ENCODE measurements at regions not wholly inside any gene's neighbourhood (a gene's known extent, or its start where the extent isn't known, plus 50 kb on each side); places are given as distances from the start of the nearest gene placed in this dataset.

DNA sequence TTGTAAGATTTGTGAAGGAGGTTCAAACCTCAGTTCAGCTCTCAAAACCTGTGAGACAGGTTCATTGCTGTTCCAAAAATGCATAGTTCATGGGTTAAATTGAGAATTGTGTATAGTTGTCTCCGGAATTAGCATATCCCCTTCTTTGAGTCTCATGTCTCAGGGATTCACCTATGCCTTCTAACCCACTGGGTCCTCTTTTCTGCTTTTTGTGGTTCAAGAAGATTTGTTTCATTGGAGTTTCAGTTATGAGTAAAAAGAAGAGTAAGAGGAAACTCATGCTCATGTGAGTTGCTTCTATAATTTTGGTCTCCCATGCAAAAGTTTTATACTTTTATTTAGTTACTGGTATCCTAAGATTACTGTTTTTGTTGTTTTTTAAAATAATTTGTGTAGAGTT lies 1219.8 kb upstream of the ZEB2 start:
- Mint-ChIP-seq H3K27ac (no peak overlapping the region), H3K36me3 (ENCODE audit: low read depth) (no peaks in the 10 kb centered on the region), H3K9me3 (no peaks in the 10 kb centered on the region), H3K4me3 (no peak overlapping the region), H3K27me3 (ENCODE audit: low read depth) (no peaks in the 10 kb centered on the region), H3K4me1 (ENCODE audit: low read depth) (peaks cover 2% of the 10 kb centered on the region)

DNA sequence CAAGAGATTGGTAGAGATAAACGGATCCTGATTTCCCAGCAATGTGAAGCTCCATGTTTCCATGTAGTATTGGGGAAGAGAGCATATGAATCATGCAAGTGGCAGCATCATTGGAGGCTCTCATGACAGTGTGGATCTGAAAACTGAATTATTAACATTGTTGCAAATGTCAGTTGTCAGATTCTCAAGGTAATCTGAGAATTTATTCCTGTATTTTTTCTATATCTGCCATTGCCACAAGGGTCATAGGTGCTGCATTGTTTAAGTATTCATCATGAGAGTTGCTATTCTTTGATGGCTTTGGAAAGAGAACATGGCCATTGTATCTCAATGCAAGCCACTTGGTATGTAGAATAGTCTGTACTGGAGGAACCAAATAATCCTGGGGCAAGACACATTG lies 1217.0 kb upstream of the ZEB2 start:
- Mint-ChIP-seq H3K27me3 (ENCODE audit: low read depth) (no peaks in the 10 kb centered on the region), H3K36me3 (ENCODE audit: low read depth) (no peaks in the 10 kb centered on the region)

DNA sequence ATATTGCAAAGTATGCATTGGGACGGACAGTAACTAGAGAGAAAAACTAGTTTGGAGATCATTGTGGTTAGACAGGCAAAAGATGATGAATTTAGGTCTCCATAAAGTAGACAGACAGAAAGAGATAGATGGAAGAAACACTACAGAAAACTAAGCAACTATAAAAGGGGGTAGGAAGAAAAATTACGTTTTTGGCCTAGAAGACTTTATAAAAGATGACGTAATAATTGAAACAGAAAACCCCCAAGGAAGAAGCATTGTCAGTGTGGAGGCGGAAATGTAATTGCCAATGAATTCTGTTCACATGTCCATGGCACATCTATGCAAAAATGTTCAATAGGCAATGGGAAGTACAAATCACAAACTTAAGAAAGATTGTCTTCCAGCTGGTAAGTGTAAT lies 1211.5 kb upstream of the ZEB2 start:
- no peaks in the 10 kb centered on the region for H3K4me1 Mint-ChIP-seq (ENCODE audit: low read depth)
- no peaks in the 10 kb centered on the region for H3K36me3 Mint-ChIP-seq (ENCODE audit: low read depth)
- no peaks in the 10 kb centered on the region for H3K9me3 Mint-ChIP-seq
- no peak overlapping the region for H3K27ac Mint-ChIP-seq
- no peak overlapping the region for H3K4me3 Mint-ChIP-seq
- H3K27me3 Mint-ChIP-seq (ENCODE audit: low read depth) = no peaks in the 10 kb centered on the region

More for the DNA sequence above, 1217.0 kb upstream of the ZEB2 start:
- H3K9me3 Mint-ChIP-seq = no peaks in the 10 kb centered on the region
- H3K4me1 Mint-ChIP-seq (ENCODE audit: low read depth) = no peaks in the 10 kb centered on the region
- no peak overlapping the region for H3K27ac Mint-ChIP-seq
- H3K4me3 Mint-ChIP-seq = no peak overlapping the region

- no peaks in the 10 kb centered on the region for H3K36me3 Mint-ChIP-seq (ENCODE audit: low read depth)
- no peaks in the 10 kb centered on the region for H3K4me1 Mint-ChIP-seq (ENCODE audit: low read depth)
- no peak overlapping the region for H3K4me3 Mint-ChIP-seq
- no peaks in the 10 kb centered on the region for H3K9me3 Mint-ChIP-seq
- H3K27ac Mint-ChIP-seq = no peak overlapping the region
- H3K27me3 Mint-ChIP-seq (ENCODE audit: low read depth) = no peaks in the 10 kb centered on the region
These were observed 1210.3 kb upstream of the ZEB2 start for GRCh38 chr2:145729993-145730770.

DNA sequence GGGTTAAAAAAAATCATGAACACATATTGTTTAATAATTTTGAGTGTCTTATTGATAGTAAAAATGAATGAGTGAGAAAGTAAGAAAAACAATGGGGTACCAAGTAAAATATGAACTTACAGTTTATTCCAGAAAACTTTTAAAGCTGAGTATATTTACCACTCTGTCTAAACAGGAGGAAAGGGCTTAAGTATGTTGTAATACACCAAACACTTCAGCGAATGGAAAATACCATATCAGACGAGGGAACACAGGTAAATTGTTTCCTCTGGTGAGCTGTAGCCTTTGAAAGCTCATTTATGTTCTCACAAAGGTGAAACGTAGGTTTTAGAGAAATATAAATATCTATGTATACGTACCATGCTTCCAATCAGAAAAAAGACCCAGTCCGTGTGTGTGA lies 1209.6 kb upstream of the ZEB2 start:
- no peaks in the 10 kb centered on the region for H3K36me3 Mint-ChIP-seq (ENCODE audit: low read depth)
- no peak overlapping the region for H3K4me3 Mint-ChIP-seq
- no peaks in the 10 kb centered on the region for H3K4me1 Mint-ChIP-seq (ENCODE audit: low read depth)
- no peaks in the 10 kb centered on the region for H3K27me3 Mint-ChIP-seq (ENCODE audit: low read depth)
- no peaks in the 10 kb centered on the region for H3K9me3 Mint-ChIP-seq
- no peak overlapping the region for H3K27ac Mint-ChIP-seq

DNA sequence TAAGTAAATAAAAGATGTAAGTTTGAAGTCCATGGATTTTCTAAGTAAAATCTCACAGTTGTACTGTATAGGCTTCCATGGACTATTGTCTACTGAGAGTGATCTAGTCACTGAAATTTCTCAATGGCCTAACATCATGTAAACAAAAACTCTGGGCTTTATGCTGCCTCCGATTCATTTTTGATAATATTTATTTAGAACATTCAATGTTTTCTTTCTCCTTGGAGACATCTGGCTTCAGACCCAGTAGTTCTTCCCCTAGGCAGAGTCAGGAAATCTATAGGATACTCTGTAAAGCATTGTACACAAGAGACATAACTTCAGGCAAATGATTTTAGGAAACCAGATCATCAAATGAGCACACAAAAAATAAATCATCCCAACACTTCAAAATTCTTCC lies 1208.6 kb upstream of the ZEB2 start:
- Mint-ChIP-seq H3K4me3 (no peak overlapping the region), H3K27me3 (ENCODE audit: low read depth) (no peaks in the 10 kb centered on the region), H3K9me3 (no peaks in the 10 kb centered on the region), H3K36me3 (ENCODE audit: low read depth) (no peaks in the 10 kb centered on the region), H3K4me1 (ENCODE audit: low read depth) (no peaks in the 10 kb centered on the region), H3K27ac (no peak overlapping the region)

DNA sequence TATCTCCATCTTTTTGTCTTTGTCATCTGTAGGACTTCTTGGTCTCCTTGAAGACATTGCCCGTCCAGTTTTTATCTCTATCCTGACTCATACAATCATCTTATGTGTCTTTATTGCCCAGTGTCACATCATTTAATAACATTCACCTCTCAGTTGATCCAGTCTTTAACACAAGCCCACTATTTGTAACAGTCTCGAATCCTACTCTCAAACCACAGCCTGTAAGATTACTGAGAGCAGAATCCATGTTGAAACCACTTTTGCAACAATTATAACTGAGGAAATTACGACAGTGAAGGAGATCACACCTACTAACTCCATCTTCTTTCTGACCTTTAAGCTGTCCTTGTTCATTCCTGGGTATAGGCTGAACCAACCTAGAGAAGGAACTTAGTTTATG lies 1206.0 kb upstream of the ZEB2 start:
- Mint-ChIP-seq H3K9me3 (no peaks in the 10 kb centered on the region), H3K27ac (no peak overlapping the region), H3K27me3 (ENCODE audit: low read depth) (no peaks in the 10 kb centered on the region), H3K4me1 (ENCODE audit: low read depth) (no peaks in the 10 kb centered on the region), H3K36me3 (ENCODE audit: low read depth) (no peaks in the 10 kb centered on the region), H3K4me3 (no peak overlapping the region)

GRCh38 chr2:145724311-145724898 lies 1204.5 kb upstream of the ZEB2 start:
- Mint-ChIP-seq H3K27ac (no peak overlapping the region), H3K4me3 (no peak overlapping the region), H3K36me3 (ENCODE audit: low read depth) (no peaks in the 10 kb centered on the region), H3K27me3 (ENCODE audit: low read depth) (no peaks in the 10 kb centered on the region), H3K4me1 (ENCODE audit: low read depth) (no peaks in the 10 kb centered on the region), H3K9me3 (no peaks in the 10 kb centered on the region)

- Mint-ChIP-seq H3K9me3 (no peaks in the 10 kb centered on the region), H3K4me1 (ENCODE audit: low read depth) (no peaks in the 10 kb centered on the region), H3K27me3 (ENCODE audit: low read depth) (no peaks in the 10 kb centered on the region), H3K27ac (no peak overlapping the region), H3K36me3 (ENCODE audit: low read depth) (no peaks in the 10 kb centered on the region), H3K4me3 (no peak overlapping the region)
These were observed 1204.0 kb upstream of the ZEB2 start for GRCh38 chr2:145723872-145724271.

DNA sequence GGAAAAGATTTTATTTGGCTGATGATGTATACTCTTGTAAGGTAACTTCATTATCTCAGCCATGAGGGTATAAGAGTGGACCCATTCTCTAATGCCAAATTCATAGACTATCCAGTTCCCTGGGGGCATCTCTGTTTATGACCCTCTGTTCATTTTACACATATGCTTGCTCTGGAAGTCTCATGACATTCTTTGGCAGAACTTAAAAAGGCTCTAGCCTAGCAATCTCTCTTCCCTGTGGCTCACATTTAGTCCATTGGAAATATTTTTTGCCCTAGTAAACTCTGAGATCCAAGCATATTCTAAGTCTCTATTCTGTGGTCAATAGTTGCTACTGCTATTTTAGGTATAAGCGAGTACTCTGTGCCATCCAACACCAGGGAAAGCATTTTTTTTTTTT lies 1201.8 kb upstream of the ZEB2 start:
- H3K9me3 Mint-ChIP-seq = no peaks in the 10 kb centered on the region
- no peaks in the 10 kb centered on the region for H3K36me3 Mint-ChIP-seq (ENCODE audit: low read depth)
- no peaks in the 10 kb centered on the region for H3K4me1 Mint-ChIP-seq (ENCODE audit: low read depth)
- H3K4me3 Mint-ChIP-seq = no peak overlapping the region
- no peaks in the 10 kb centered on the region for H3K27me3 Mint-ChIP-seq (ENCODE audit: low read depth)
- H3K27ac Mint-ChIP-seq = no peak overlapping the region

DNA sequence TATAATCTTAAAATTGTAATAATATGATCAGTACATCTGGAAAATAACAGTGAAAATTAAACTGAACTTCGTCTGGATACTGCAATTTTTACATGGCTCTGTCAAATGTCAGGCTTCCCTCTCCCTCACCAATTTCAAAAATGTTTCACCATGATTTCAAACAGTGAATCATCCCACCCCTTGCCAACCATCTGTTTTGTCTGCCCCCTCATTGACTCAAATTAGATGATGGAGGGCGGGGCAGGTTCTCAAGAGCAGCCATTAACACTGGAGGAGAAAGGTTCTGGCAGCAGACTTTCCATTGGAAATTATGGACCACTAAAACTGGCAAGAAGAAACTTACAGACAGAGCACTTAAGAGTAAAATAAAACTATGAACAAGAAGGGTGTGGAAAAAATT lies 1195.7 kb upstream of the ZEB2 start:
- Mint-ChIP-seq H3K4me1 (ENCODE audit: low read depth) (no peaks in the 10 kb centered on the region), H3K36me3 (ENCODE audit: low read depth) (no peaks in the 10 kb centered on the region), H3K9me3 (no peaks in the 10 kb centered on the region), H3K27me3 (ENCODE audit: low read depth) (no peaks in the 10 kb centered on the region), H3K4me3 (no peak overlapping the region), H3K27ac (no peak overlapping the region)

DNA sequence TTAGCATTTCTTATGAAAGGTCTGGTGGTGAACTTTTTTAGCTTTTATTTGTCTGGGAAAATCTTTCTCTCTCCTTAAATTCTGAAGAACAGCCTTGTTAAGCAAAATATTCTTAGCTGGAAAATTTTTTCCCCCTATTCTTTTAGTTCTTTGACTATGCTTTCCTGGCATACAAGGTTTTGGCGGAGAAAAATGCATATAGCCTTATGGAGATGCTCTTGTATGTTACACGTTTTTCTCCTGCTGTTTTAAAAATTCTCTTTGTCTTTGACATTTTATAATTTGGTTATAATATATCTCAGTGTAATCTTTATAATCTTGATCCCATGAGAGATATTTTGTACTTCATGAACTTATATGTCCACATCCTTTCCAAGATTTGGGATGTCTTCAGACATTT lies 1190.4 kb upstream of the ZEB2 start:
- H3K36me3 Mint-ChIP-seq (ENCODE audit: low read depth) = no peaks in the 10 kb centered on the region
- H3K4me1 Mint-ChIP-seq (ENCODE audit: low read depth) = no peaks in the 10 kb centered on the region
- H3K4me3 Mint-ChIP-seq = no peak overlapping the region
- H3K27me3 Mint-ChIP-seq (ENCODE audit: low read depth) = no peaks in the 10 kb centered on the region
- H3K27ac Mint-ChIP-seq = no peak overlapping the region
- H3K9me3 Mint-ChIP-seq = no peaks in the 10 kb centered on the region

DNA sequence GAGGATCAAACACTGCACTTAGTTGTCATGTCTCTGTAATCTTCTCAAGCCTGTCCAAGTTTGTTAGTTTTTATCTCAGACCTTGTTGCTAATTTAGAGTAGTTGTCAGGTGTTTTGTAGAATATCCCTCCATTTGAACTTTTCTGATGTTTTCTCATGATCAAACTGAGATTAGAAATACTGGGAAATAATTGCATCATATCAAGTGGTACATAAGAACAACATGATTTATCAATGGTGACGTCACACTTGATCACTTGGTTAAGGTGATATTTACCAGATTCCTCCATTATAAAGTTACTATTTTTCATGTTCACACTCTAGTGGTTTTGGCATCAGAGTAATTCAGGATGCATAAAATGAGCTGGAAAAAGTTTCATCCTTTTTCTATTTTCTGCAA lies 1182.4 kb upstream of the ZEB2 start:
- Mint-ChIP-seq H3K4me1 (ENCODE audit: low read depth) (no peaks in the 10 kb centered on the region), H3K36me3 (ENCODE audit: low read depth) (no peaks in the 10 kb centered on the region), H3K27me3 (ENCODE audit: low read depth) (no peaks in the 10 kb centered on the region), H3K9me3 (peaks cover 2% of the 10 kb centered on the region), H3K27ac (no peak overlapping the region), H3K4me3 (no peak overlapping the region)

- Mint-ChIP-seq H3K27ac (no peak overlapping the region), H3K36me3 (ENCODE audit: low read depth) (no peaks in the 10 kb centered on the region), H3K9me3 (no peaks in the 10 kb centered on the region), H3K27me3 (ENCODE audit: low read depth) (no peaks in the 10 kb centered on the region), H3K4me1 (ENCODE audit: low read depth) (no peaks in the 10 kb centered on the region), H3K4me3 (no peak overlapping the region)
These were observed 1173.1 kb upstream of the ZEB2 start for GRCh38 chr2:145692971-145693478.

GRCh38 chr2:145691659-145692058 lies 1171.7 kb upstream of the ZEB2 start:
- H3K4me1 Mint-ChIP-seq (ENCODE audit: low read depth) = no peaks in the 10 kb centered on the region
- H3K9me3 Mint-ChIP-seq = no peaks in the 10 kb centered on the region
- H3K27me3 Mint-ChIP-seq (ENCODE audit: low read depth) = no peaks in the 10 kb centered on the region
- no peak overlapping the region for H3K4me3 Mint-ChIP-seq
- H3K27ac Mint-ChIP-seq = no peak overlapping the region
- no peaks in the 10 kb centered on the region for H3K36me3 Mint-ChIP-seq (ENCODE audit: low read depth)

Measured in T-helper 1 cell treated with Interleukin-12 subunit alpha and Interleukin-12 subunit beta and Interleukin-4 antibody, amounts not matched to agents 30 μg/mL and 1 μg/mL, for 36 hours (primary cell).